Central memory CD8-positive, alpha-beta T cell (primary cell): ENCODE measurements at regions not wholly inside any gene's neighbourhood (a gene's known extent, or its start where the extent isn't known, plus 50 kb on each side); places are given as distances from the start of the nearest gene placed in this dataset.
"Not testable (repeated sequence)": the region's sequence is repeated elsewhere in the genome, so short reads cannot be mapped to it uniquely, and the experiment has no call there.

Source experiments
- ATAC-seq: fragments of 150-1000 bp; cut with Tn5 transposase; replicated peaks from 2 replicates; pipeline ENCODE4 v1.10.0; 2022; ENCODE audit warnings: mild to moderate bottlenecking, moderate FRiP score, moderate number of reproducible peaks; ENCODE audit not compliant: poor library complexity, severe bottlenecking; ENCODE audit errors: extremely low read depth
- DNase-seq, 2 donors: peaks; one replicate each; pipeline ENCODE4 v3.0.0; 2021; ENCODE audit warnings: low spot score in 2 of 2
- H3K27ac Mint-ChIP-seq: one replicate; pipeline ENCODE4 v1.8.0; 2022; ENCODE audit warnings: low read depth, mild to moderate bottlenecking, moderate library complexity, mixed read lengths
- H3K27me3 Mint-ChIP-seq: one replicate; pipeline ENCODE4 v1.8.0; 2022; ENCODE audit warnings: mixed read lengths
- H3K36me3 Mint-ChIP-seq: one replicate; pipeline ENCODE4 v1.8.0; 2022; ENCODE audit warnings: mild to moderate bottlenecking, moderate library complexity, mixed read lengths; ENCODE audit not compliant: insufficient read depth
- H3K4me1 Mint-ChIP-seq: one replicate; pipeline ENCODE4 v1.8.0; 2022; ENCODE audit warnings: mixed read lengths
- H3K4me3 Mint-ChIP-seq: one replicate; pipeline ENCODE4 v1.8.0; 2022; ENCODE audit warnings: mild to moderate bottlenecking, moderate library complexity, mixed read lengths
- H3K9me3 Mint-ChIP-seq: one replicate; pipeline ENCODE4 v1.8.0; 2022; ENCODE audit warnings: mixed read lengths

DNA sequence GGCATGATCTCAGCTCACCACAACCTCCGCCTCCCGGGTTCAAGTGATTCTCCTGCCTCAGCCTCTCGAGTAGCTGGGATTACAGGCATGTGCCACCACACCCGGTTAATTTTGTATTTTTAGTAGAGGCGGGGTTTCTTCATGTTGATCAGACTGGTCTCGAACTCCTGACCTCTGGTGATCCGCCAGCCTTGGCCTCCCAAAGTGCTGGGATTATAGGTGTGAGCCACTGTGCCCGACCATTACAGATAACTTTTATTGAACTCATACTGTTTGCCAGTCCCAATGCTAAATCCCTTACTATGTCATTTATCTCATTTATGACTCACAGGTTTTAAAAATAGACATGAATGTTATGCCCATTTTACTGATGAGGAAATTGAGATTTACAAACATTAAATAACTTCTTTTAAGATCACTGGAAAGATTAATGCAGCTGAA, 193.9 kb upstream of the ZNF217 start:
- not testable (repeated sequence) for H3K4me3 Mint-ChIP-seq, H3K36me3 Mint-ChIP-seq, DNase-seq, H3K4me1 Mint-ChIP-seq, H3K9me3 Mint-ChIP-seq, H3K27me3 Mint-ChIP-seq, ATAC-seq, H3K27ac Mint-ChIP-seq

DNA sequence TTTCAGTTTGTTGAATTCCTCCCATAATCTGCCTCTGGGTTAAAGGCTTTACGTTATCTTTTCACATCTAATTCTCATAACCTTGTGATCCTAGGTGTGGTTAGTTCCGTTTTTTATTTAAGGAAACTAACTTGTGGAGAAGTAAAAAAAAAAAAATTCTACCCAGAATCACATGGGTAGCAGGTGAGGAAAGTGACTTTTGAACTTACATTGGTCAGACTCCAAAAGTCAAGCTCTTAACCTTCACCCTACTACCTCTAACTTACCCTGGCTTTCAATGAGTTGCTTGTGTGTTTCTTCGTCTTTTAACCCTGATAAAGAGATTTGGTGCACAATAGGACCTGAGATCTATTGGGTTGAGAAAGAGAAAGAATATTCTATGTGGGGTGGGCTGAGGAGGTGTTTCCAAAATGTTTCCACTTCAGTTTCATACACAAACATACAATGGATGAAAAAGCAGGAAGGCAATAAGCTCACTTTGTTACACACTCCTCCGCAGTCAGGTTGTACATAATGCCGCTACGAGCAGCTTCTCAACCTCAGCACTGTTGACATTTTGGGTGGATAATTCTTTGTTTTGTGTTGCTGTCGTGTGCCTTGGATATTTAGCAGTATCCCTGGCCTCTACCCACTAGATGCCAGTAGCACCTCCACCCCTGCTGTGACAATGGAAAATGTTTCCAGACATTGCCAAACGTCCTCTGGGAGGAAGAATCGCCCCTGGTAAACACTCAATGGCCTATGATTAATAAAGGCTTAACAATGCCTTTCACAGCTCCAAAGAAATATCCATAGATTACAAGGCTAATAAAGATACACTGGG, 193.0 kb upstream of the ZNF217 start:
- no peak overlapping the region for H3K4me3 Mint-ChIP-seq
- H3K4me1 Mint-ChIP-seq, result no peaks in the 10 kb centered on the region
- no peaks in the 10 kb centered on the region for H3K36me3 Mint-ChIP-seq
- no peaks in the 10 kb centered on the region for H3K27me3 Mint-ChIP-seq
- no peak for ATAC-seq
- no peak overlapping the region for H3K27ac Mint-ChIP-seq
- no peaks in the 10 kb centered on the region for H3K9me3 Mint-ChIP-seq
- no peak for DNase-seq

DNA sequence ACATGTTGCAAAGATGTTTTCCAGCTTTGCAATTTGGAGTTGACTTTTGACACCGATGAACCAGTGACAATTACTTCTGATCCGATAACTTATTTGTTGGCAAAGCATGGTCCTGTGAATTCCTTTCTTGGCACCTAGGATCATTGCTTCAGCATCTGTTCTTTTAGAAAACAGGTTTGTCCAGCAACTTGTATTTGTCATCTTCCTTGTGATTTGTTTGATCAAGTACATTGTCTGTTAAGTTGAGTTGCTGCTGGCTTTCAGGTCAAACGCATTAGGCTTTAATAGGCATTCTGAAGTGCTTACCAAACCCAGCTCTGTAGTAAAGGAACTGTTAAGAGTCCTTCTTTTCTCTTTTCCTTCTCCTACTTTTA, 192.4 kb upstream of the ZNF217 start:
- DNase-seq (no peak), ATAC-seq (no peak)
- Mint-ChIP-seq H3K27me3 (no peaks in the 10 kb centered on the region), H3K27ac (no peak overlapping the region), H3K9me3 (no peaks in the 10 kb centered on the region), H3K4me3 (no peak overlapping the region), H3K36me3 (no peaks in the 10 kb centered on the region), H3K4me1 (no peaks in the 10 kb centered on the region)

DNA sequence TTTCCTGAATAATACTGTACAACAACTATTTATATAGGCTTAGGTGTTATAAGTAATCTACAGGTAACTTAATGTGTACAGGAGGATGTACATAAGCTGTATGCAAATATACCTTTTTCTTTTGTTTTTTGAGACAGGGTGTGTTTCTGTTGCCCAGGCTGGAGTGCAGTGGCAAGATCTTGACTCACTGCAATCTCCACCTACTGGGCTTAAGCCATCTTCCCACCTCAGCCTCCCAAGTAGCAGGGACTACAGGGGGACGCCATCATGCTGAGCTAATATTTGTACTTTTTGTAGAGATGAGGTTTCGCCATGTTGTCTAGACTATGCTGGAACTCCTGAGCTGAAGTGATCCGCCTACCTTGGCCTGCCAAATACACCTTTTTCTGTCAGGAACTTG, 191.7 kb upstream of the ZNF217 start:
- no peak overlapping the region for H3K27ac Mint-ChIP-seq
- no peaks in the 10 kb centered on the region for H3K27me3 Mint-ChIP-seq
- H3K4me3 Mint-ChIP-seq, result no peak overlapping the region
- no peak for DNase-seq
- no peaks in the 10 kb centered on the region for H3K4me1 Mint-ChIP-seq
- H3K9me3 Mint-ChIP-seq, result no peaks in the 10 kb centered on the region
- H3K36me3 Mint-ChIP-seq, result no peaks in the 10 kb centered on the region
- ATAC-seq, result no peak

DNA sequence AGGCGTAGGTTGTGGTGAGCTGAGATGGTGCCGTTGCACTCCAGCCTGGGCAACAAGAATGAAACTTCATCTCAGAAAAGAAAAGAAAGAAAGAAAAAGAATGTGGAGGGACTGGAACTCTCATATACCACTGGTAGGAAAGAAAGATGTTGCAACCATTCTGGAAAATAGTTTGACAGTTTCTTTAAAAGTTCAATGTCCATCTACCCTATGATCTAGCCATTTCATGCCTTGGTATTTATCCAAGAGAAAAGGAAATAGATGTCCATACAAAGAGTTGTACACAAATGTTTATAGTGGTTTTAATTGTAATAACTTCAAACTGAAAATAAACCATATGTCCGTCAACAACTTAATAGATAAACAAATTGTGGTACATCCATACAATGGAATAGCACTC, 190.1 kb upstream of the ZNF217 start:
- no peaks in the 10 kb centered on the region for H3K4me1 Mint-ChIP-seq
- no peaks in the 10 kb centered on the region for H3K27me3 Mint-ChIP-seq
- H3K9me3 Mint-ChIP-seq, result no peaks in the 10 kb centered on the region
- ATAC-seq (no peak), DNase-seq (no peak)
- H3K27ac Mint-ChIP-seq, result no peak overlapping the region
- no peak overlapping the region for H3K4me3 Mint-ChIP-seq
- no peaks in the 10 kb centered on the region for H3K36me3 Mint-ChIP-seq

DNA sequence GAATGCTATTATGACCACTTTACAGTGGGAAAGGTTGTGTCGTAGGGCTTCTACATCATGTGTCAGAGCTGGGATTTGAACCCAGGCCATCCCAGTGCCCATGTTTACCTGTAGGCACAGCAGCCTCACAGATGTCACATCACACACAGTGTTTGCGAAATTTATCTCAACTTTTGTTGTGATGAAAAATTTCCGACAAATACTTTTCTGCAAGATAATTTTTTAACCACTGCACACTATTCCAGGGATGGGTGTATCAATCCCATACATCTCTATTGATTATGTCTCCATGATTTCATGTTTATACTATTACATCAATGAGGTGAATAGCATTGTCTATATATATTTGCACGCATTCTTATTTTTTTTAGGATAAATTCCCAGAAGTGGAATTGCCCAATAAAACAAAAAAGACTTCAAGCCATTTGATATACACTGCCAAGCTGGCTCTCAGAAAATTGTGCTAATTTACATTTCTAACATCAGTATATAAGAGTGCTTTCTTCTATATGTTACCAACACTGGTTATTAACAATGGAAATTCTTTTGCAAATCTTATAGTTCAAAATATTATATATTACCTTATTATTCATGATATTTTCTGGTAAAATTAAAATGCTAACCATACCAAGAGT, 189.1 kb upstream of the ZNF217 start:
- no peak overlapping the region for H3K27ac Mint-ChIP-seq
- H3K9me3 Mint-ChIP-seq, result no peaks in the 10 kb centered on the region
- ATAC-seq (no peak), DNase-seq (no peak)
- no peaks in the 10 kb centered on the region for H3K36me3 Mint-ChIP-seq
- no peaks in the 10 kb centered on the region for H3K27me3 Mint-ChIP-seq
- H3K4me1 Mint-ChIP-seq, result no peaks in the 10 kb centered on the region
- no peak overlapping the region for H3K4me3 Mint-ChIP-seq

DNA sequence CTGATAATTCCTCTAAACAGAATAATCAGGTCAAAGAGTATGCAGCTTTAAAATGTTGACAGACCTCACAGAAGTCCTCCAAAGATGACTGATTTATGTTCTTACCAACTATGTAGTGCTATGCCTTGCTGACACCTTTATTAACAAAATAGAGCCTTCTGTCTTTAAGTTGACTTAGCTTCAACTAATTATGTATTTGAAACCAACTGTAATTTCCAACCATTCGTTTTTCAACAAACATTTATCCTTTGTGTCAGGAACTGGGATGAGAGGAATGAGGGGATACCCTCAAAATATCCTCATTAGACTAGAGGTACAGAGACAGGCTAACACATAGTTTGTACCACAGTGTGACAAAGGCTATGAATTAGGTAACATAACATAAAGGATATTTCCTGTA, 186.2 kb upstream of the ZNF217 start:
- ATAC-seq (no peak), DNase-seq (no peak)
- Mint-ChIP-seq H3K4me3 (no peak overlapping the region), H3K9me3 (no peaks in the 10 kb centered on the region), H3K27me3 (no peaks in the 10 kb centered on the region), H3K36me3 (no peaks in the 10 kb centered on the region), H3K27ac (no peak overlapping the region), H3K4me1 (no peaks in the 10 kb centered on the region)

DNA sequence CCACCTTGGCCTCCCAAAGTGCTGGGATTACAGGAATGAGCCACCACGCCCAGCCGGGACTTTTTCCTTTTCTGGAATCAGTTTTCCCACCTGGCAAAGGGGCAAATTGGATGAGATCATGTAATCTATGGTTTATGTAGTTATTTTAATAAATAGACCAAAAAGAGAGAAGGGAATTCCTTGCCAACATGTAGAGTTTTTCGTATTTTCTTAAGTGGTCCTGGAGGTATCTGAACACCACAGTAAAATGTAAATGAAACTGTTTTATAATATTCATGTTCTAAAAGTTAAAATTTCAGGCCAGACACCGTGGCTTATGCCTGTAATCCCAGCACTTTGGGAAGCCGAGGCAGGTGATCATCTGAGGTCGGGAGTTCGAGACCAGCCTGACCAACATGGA, 185.1 kb upstream of the ZNF217 start:
- no peaks in the 10 kb centered on the region for H3K36me3 Mint-ChIP-seq
- no peaks in the 10 kb centered on the region for H3K27me3 Mint-ChIP-seq
- ATAC-seq (no peak), DNase-seq (no peak)
- no peaks in the 10 kb centered on the region for H3K9me3 Mint-ChIP-seq
- H3K4me3 Mint-ChIP-seq, result no peak overlapping the region
- H3K27ac Mint-ChIP-seq, result no peak overlapping the region
- H3K4me1 Mint-ChIP-seq, result no peaks in the 10 kb centered on the region

DNA sequence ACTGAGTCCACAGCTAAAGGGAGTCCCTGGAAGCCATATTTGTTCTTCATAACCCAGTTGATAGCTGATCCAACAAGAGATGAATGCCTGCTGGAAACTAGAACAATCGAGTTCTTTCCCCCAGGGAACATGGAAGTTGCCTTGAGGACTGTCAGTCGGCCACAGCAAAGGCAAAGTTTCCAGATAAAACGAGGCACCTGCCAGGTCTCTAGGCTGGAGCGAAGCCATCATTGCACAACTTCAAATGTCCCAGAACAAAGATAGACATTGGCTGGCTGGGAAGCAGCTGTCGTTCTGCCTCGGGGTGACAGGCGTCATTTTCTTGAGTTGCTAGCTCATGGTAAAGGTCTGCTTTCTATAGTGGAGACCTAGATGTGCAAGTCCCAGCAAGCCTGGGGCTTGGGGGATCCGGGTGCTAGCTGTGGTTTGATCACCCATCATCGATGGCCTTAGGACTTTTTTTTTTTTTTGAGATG, 184.4 kb upstream of the ZNF217 start:
- Mint-ChIP-seq H3K4me1 (no peaks in the 10 kb centered on the region), H3K36me3 (no peaks in the 10 kb centered on the region), H3K4me3 (no peak overlapping the region), H3K27ac (no peak overlapping the region), H3K27me3 (no peaks in the 10 kb centered on the region), H3K9me3 (no peaks in the 10 kb centered on the region)
- ATAC-seq (no peak), DNase-seq (no peak)

DNA sequence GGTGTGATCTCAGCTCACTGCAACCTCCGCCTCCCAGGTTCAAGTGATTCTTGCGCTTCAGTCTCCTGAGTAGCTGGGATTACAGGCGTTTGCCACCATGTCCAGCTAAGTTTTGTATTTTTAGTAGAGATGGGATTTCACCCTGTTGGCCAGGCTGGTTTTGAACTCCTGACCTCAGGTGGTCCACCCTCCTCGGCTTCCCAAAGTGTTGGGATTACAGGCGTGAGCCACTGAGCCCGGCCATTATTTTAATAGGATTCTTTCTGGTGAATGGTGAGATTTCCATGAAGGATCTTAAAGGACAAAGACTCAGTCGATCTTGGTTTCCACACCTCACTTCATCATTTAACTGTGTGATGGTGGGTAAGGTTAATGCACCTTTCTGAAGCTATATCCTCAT, 183.8 kb upstream of the ZNF217 start:
- H3K27ac Mint-ChIP-seq, H3K27me3 Mint-ChIP-seq, H3K4me3 Mint-ChIP-seq, ATAC-seq, DNase-seq, H3K36me3 Mint-ChIP-seq, H3K4me1 Mint-ChIP-seq, H3K9me3 Mint-ChIP-seq: not testable (repeated sequence)

DNA sequence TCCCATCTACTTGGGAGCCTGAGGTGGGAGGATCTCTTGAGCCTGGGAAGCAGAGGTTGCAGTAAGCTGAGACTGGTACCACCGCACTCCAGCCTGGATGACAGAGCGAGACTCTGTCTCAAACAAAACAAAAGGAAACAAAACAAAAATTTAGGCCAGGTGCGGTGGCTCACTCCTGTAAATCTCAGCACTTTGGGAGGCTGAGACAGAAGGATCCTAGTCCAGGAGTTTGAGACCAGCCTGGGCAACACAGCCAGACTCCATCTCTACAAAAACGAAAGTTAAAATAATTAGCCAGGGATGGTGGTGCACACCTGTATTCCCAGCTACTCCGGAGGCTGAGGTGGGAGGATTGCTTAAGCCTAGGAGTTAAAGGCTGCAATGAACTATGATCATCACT, 183.2 kb upstream of the ZNF217 start:
- Mint-ChIP-seq H3K9me3 (no peaks in the 10 kb centered on the region), H3K36me3 (no peaks in the 10 kb centered on the region)

DNA sequence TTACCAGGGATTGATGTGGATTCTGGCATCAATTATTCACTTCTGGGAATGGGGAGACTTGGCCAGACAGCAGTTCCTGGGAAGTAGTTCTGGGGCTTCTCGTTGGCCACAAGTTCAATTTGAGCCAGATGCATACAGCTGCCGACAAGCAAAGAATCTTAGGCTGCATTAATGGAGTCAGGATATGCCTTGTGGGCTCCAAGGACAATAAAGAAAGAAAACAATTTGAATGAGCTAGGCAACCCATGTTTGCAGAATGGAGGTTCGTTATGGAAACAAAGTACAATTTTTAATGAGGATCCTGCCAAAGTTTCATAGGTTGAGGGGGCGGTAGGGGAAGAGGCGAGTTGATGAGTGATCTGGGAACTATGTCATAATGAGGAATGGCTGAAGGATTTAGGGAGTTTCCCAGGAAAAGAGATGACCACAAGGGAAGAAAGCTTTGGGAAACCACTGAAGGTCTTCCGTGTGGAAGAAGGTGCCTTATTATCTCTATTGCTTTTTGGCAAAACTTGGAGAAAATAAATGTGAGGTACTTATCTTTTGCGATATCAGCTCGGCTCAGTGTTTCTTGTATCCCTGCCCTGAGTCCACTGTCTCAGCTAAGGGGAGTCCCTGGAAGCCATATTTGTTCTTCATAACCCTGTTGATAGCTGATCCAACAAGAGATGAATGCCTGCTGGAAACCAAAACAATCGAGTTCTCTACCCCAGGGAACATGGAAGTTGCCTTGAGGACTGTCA, 181.0 kb upstream of the ZNF217 start:
- H3K4me3 Mint-ChIP-seq, result no peak overlapping the region
- no peaks in the 10 kb centered on the region for H3K4me1 Mint-ChIP-seq
- H3K9me3 Mint-ChIP-seq, result no peaks in the 10 kb centered on the region
- H3K36me3 Mint-ChIP-seq, result no peaks in the 10 kb centered on the region
- no peak overlapping the region for H3K27ac Mint-ChIP-seq
- ATAC-seq (no peak), DNase-seq (no peak)
- H3K27me3 Mint-ChIP-seq, result no peaks in the 10 kb centered on the region

More for the DNA sequence above, 183.2 kb upstream of the ZNF217 start:
- Mint-ChIP-seq H3K27me3 (no peaks in the 10 kb centered on the region), H3K27ac (no peak overlapping the region), H3K4me1 (no peaks in the 10 kb centered on the region), H3K4me3 (no peak overlapping the region)
- ATAC-seq (no peak), DNase-seq (no peak)
